Hepatocyte (in vitro differentiated cells): ENCODE measurements at regions not wholly inside any gene's neighbourhood (a gene's known extent, or its start where the extent isn't known, plus 50 kb on each side); places are given as distances from the start of the nearest gene placed in this dataset.

Source experiments
- DNase-seq: peaks from one replicate; pipeline ENCODE4 v3.0.0-alpha.2; 2016; ENCODE audit warnings: low spot score
- H2AFZ ChIP-seq: fragments of 200-600 bp; sonication (generic); 2 replicates; pipeline ENCODE4 v1.6.0; 2016; ENCODE audit warnings: antibody characterized with exemption, mild to moderate bottlenecking
- H3K27ac ChIP-seq: fragments of 200-600 bp; sonication (generic); 2 replicates; pipeline ENCODE4 v1.5.1; 2016; ENCODE audit warnings: mild to moderate bottlenecking
- H3K27me3 ChIP-seq: fragments of 200-600 bp; sonication (generic); 2 replicates; pipeline ENCODE4 v1.6.1; 2016
- H3K36me3 ChIP-seq: fragments of 200-600 bp; sonication (generic); replicated peaks from 2 replicates; pipeline ENCODE4 v1.5.1; 2016; ENCODE audit warnings: low read depth; ENCODE audit not compliant: insufficient read depth
- H3K4me1 ChIP-seq: fragments of 200-600 bp; sonication (generic); 2 replicates; pipeline ENCODE4 v1.5.1; 2016; ENCODE audit warnings: mild to moderate bottlenecking, moderate library complexity; ENCODE audit not compliant: insufficient read depth
- H3K4me2 ChIP-seq: fragments of 200-600 bp; sonication (generic); 2 replicates; pipeline ENCODE4 v1.6.0; 2016
- H3K4me3 ChIP-seq: fragments of 200-600 bp; sonication (generic); 2 replicates; pipeline ENCODE4 v1.5.1; 2016; ENCODE audit warnings: mild to moderate bottlenecking
- H3K79me2 ChIP-seq: fragments of 200-600 bp; sonication (generic); 2 replicates; pipeline ENCODE4 v1.6.0; 2017; ENCODE audit warnings: mild to moderate bottlenecking
- H3K9me2 ChIP-seq: fragments of 200-600 bp; sonication (generic); replicated peaks from 2 replicates; pipeline ENCODE4 v1.6.0; 2017; ENCODE audit warnings: mild to moderate bottlenecking; ENCODE audit not compliant: insufficient read depth
- H3K9me3 ChIP-seq: fragments of 200-600 bp; sonication (generic); 2 replicates; pipeline ENCODE4 v1.5.1; 2016; ENCODE audit warnings: low read depth, mild to moderate bottlenecking
- H4K20me1 ChIP-seq: fragments of 200-600 bp; sonication (generic); 2 replicates; pipeline ENCODE4 v1.6.0; 2016; ENCODE audit warnings: mild to moderate bottlenecking; ENCODE audit not compliant: insufficient read depth, poor library complexity, severe bottlenecking
- EZH2 ChIP-seq: fragments of 200-600 bp; sonication (generic); IDR thresholded peaks from 2 replicates; pipeline ENCODE4 v1.6.1; 2016; ENCODE audit warnings: antibody characterized with exemption, mild to moderate bottlenecking, borderline replicate concordance
- EZH2phosphoT487 ChIP-seq: fragments of 200-600 bp; sonication (generic); IDR thresholded peaks from one replicate; pipeline ENCODE4 v1.6.1; 2018; ENCODE audit warnings: antibody characterized with exemption, mild to moderate bottlenecking, low read depth, moderate library complexity; ENCODE audit not compliant: unreplicated experiment, severe bottlenecking
- WGBS: methylation state at CpG from one replicate; pipeline ENCODE4 v1.1.6; 2016; ENCODE audit warnings: low lambda C conversion rate; ENCODE audit errors: missing lambda C conversion rate; 5-methylcytosine and 5-hydroxymethylcytosine counted together
- TF ChIP-seq, protein P1 (sequence below): fragments of 200-600 bp; sonication (generic); IDR thresholded peaks from 2 replicates; pipeline ENCODE4 v1.5.1; 2016; ENCODE audit warnings: antibody characterized with exemption, mild to moderate bottlenecking; ENCODE audit not compliant: poor library complexity

DNA sequence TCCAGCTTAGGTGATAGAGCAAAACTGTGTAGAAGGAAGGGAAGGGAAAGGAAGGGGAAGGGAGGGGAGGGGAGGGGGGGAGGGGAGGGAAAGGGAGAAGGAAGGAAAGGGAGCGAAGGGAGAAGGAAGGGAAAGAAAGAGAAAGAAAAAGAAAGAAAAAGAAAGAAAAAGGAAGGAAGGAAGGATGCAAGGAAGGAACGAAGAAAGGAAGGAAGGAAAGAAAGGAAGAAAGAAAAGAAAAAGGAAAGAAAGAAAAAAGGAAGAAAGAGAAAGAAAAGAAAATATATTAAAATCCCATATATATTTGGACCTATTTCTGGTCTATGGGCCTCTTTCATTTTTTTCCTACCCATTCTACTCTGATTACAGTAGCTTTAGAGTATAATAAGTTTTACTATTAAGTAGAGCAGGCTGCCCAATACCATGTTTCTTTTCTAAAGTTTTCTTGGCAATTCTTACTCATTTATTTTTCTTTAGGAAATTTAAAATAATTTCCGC is 229.1 kb downstream of the AUH start:
- TF ChIP-seq, protein P1, sequence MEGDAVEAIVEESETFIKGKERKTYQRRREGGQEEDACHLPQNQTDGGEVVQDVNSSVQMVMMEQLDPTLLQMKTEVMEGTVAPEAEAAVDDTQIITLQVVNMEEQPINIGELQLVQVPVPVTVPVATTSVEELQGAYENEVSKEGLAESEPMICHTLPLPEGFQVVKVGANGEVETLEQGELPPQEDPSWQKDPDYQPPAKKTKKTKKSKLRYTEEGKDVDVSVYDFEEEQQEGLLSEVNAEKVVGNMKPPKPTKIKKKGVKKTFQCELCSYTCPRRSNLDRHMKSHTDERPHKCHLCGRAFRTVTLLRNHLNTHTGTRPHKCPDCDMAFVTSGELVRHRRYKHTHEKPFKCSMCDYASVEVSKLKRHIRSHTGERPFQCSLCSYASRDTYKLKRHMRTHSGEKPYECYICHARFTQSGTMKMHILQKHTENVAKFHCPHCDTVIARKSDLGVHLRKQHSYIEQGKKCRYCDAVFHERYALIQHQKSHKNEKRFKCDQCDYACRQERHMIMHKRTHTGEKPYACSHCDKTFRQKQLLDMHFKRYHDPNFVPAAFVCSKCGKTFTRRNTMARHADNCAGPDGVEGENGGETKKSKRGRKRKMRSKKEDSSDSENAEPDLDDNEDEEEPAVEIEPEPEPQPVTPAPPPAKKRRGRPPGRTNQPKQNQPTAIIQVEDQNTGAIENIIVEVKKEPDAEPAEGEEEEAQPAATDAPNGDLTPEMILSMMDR, result no peak
- TF ChIP-seq EZH2, result no peak
- no peak for TF ChIP-seq EZH2phosphoT487
- Histone ChIP-seq H3K9me2 (no peaks in the 10 kb centered on the region), H2AFZ (no peak overlapping the region), H3K4me3 (no peak overlapping the region), H3K27me3 (no peaks in the 10 kb centered on the region), H3K4me2 (no peak overlapping the region), H4K20me1 (no peaks in the 10 kb centered on the region), H3K79me2 (no peaks in the 10 kb centered on the region), H3K36me3 (no peaks in the 10 kb centered on the region), H3K4me1 (peaks cover 5% of the 10 kb centered on the region), H3K9me3 (no peaks in the 10 kb centered on the region), H3K27ac (no peak overlapping the region)
- no peak for DNase-seq
- WGBS, result 72% methylated on average over 2 of the region's 3 CpGs

DNA sequence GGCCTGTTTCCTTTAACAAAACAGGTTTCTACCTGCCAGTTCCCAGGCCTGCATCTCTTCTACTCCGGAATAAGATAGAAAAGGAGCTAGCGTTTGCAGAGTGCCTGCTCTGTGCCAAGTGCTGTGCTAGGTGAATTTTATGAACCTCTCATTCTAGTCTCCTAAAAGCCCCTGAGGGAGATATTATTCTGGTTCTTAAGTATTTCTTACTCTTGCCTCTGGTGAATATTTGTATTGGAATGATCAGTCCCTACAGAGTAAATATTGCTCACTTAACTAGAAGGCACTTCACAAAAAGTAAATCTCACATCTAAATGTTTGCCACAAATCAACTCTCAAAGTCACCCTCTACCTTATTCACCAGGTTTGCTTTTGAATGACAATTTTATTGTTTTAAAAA is 227.1 kb downstream of the AUH start:
- no peak overlapping the region for H2AFZ ChIP-seq
- peaks cover 5% of the 10 kb centered on the region for H3K4me1 ChIP-seq
- H3K9me3 ChIP-seq, result no peaks in the 10 kb centered on the region
- no peak for DNase-seq
- no peaks in the 10 kb centered on the region for H3K27me3 ChIP-seq
- TF ChIP-seq EZH2phosphoT487, result no peak
- TF ChIP-seq, protein P1, result no peak
- no peak for TF ChIP-seq EZH2
- H3K4me2 ChIP-seq, result no peak overlapping the region
- H3K79me2 ChIP-seq, result no peaks in the 10 kb centered on the region
- no peak overlapping the region for H3K4me3 ChIP-seq
- no peak overlapping the region for H3K27ac ChIP-seq
- no peaks in the 10 kb centered on the region for H3K36me3 ChIP-seq
- no peaks in the 10 kb centered on the region for H4K20me1 ChIP-seq
- no peaks in the 10 kb centered on the region for H3K9me2 ChIP-seq
- WGBS, result 58% methylated on average over 2 of the region's 2 CpGs

DNA sequence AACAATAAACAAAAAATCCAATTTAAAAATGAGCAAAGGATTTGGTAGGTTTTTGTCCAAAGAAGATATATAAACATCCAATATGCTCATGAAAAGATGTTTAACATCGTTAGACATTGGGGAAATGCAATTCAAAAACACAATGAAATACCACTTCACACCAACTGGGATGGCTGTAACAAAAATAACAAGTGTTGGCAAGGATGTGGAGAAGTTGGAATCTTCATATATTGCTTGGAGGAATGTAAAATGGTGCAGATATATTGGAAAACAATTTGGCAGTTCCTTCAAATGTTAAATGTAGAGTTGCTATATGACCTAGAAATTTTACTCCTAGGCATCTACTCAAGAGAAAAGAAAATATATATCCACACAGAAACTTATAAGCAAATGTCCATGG is 224.3 kb downstream of the AUH start:
- H3K27ac ChIP-seq, result no peak overlapping the region
- no peak for DNase-seq
- TF ChIP-seq, protein P1, result no peak
- TF ChIP-seq EZH2phosphoT487, result no peak
- no peak for TF ChIP-seq EZH2

DNA sequence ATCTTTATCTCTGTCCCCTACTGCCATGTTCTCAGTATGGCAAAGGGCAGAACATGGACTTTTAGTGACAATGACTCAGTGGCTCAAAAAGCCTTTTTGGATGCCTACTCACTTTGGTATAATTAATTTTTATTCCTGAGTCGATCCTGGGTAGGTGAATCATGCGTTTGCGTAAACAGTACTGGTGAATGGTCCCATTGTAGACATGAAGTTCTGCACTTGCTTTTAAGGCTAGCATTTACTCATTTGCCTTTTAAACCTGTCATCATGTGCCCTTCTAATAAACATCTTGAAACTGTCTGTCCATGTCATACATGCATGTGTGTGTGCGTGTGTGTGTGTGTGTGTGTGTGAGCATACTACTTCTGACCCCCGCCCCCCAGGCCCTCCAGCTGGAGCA is 223.0 kb downstream of the AUH start:
- no peak for DNase-seq
- Histone ChIP-seq H3K4me1 (no peaks in the 10 kb centered on the region), H3K4me2 (no peak overlapping the region), H2AFZ (no peak overlapping the region), H3K4me3 (no peak overlapping the region), H3K27ac (no peak overlapping the region), H4K20me1 (no peaks in the 10 kb centered on the region), H3K79me2 (no peaks in the 10 kb centered on the region), H3K27me3 (no peaks in the 10 kb centered on the region), H3K9me2 (no peaks in the 10 kb centered on the region), H3K36me3 (no peaks in the 10 kb centered on the region), H3K9me3 (no peaks in the 10 kb centered on the region)
- TF ChIP-seq EZH2phosphoT487 (no peak), EZH2 (no peak)
- TF ChIP-seq, protein P1, result no peak
- 73% methylated on average over 5 of the region's 5 CpGs for WGBS

More for the DNA sequence above, 224.3 kb downstream of the AUH start:
- 93% methylated on average over 1 of the region's 1 CpG for WGBS
- no peaks in the 10 kb centered on the region for H3K9me3 ChIP-seq
- no peaks in the 10 kb centered on the region for H3K79me2 ChIP-seq
- H4K20me1 ChIP-seq, result no peaks in the 10 kb centered on the region
- no peaks in the 10 kb centered on the region for H3K36me3 ChIP-seq
- no peak overlapping the region for H3K4me3 ChIP-seq
- no peaks in the 10 kb centered on the region for H3K27me3 ChIP-seq
- no peaks in the 10 kb centered on the region for H3K4me1 ChIP-seq
- H2AFZ ChIP-seq, result no peak overlapping the region
- no peaks in the 10 kb centered on the region for H3K9me2 ChIP-seq
- H3K4me2 ChIP-seq, result no peak overlapping the region
